H7 (cell line): ENCODE measurements at regions not wholly inside any gene's neighbourhood (a gene's known extent, or its start where the extent isn't known, plus 50 kb on each side); places are given as distances from the start of the nearest gene placed in this dataset.
A peak's percentile ranks its signal among the peaks of the same experiment; 100 is the strongest.

ENCODE experiments used
- DNase-seq: peaks from one replicate; pipeline ENCODE4 v3.0.0; 2012
- H3K27me3 ChIP-seq: 2 replicates; pipeline ENCODE4 v1.6.0; 2011; ENCODE audit warnings: mild to moderate bottlenecking, low read length; ENCODE audit not compliant: control insufficient read depth, insufficient read depth
- H3K36me3 ChIP-seq: replicated peaks from 2 replicates; pipeline ENCODE4 v1.5.1; 2011; ENCODE audit warnings: low read length; ENCODE audit not compliant: control insufficient read depth, insufficient read depth
- H3K4me3 ChIP-seq: 2 replicates; pipeline ENCODE4 v1.5.1; 2011; ENCODE audit warnings: low read depth, mild to moderate bottlenecking, control low read depth, low read length, moderate library complexity; ENCODE audit not compliant: insufficient read depth

GRCh38 chr2:53286345-53286744 is 481.3 kb upstream of the CHAC2 start:
- no peak for DNase-seq
- no peaks in the 10 kb centered on the region for H3K36me3 ChIP-seq
- H3K4me3 ChIP-seq, result no peak overlapping the region
- H3K27me3 ChIP-seq, result no peaks in the 10 kb centered on the region

- no peaks in the 10 kb centered on the region for H3K36me3 ChIP-seq
- no peaks in the 10 kb centered on the region for H3K27me3 ChIP-seq
- no peak for DNase-seq
- no peak overlapping the region for H3K4me3 ChIP-seq
Observed at GRCh38 chr2:53275743-53276142, 491.9 kb upstream of the CHAC2 start.

- no peaks in the 10 kb centered on the region for H3K27me3 ChIP-seq
- H3K36me3 ChIP-seq, result no peaks in the 10 kb centered on the region
- DNase-seq, result no peak
- H3K4me3 ChIP-seq, result no peak overlapping the region
Observed at GRCh38 chr2:53268626-53269025, 499.0 kb upstream of the CHAC2 start.

- Histone ChIP-seq H3K36me3 (no peaks in the 10 kb centered on the region), H3K4me3 (no peak overlapping the region), H3K27me3 (no peaks in the 10 kb centered on the region)
- no peak for DNase-seq
Observed at GRCh38 chr2:53268086-53268485, 499.5 kb upstream of the CHAC2 start.

GRCh38 chr2:53265544-53266299 is 501.9 kb upstream of the CHAC2 start:
- DNase-seq, result no peak
- Histone ChIP-seq H3K27me3 (no peaks in the 10 kb centered on the region), H3K36me3 (no peaks in the 10 kb centered on the region), H3K4me3 (no peak overlapping the region)

GRCh38 chr2:53260568-53260967 is 507.0 kb upstream of the CHAC2 start:
- Histone ChIP-seq H3K36me3 (no peaks in the 10 kb centered on the region), H3K27me3 (no peaks in the 10 kb centered on the region)

GRCh38 chr2:53259395-53260009 is 508.1 kb upstream of the CHAC2 start:
- Histone ChIP-seq H3K36me3 (no peaks in the 10 kb centered on the region), H3K27me3 (no peaks in the 10 kb centered on the region), H3K4me3 (no peak overlapping the region)
- DNase-seq, result no peak

More at GRCh38 chr2:53260568-53260967, 507.0 kb upstream of the CHAC2 start:
- DNase-seq, result no peak
- no peak overlapping the region for H3K4me3 ChIP-seq

- Histone ChIP-seq H3K36me3 (no peaks in the 10 kb centered on the region), H3K27me3 (no peaks in the 10 kb centered on the region), H3K4me3 (no peak overlapping the region)
- DNase-seq, result no peak
Observed at GRCh38 chr2:53257287-53257686, 510.3 kb upstream of the CHAC2 start.

- no peaks in the 10 kb centered on the region for H3K36me3 ChIP-seq
- no peak overlapping the region for H3K4me3 ChIP-seq
- DNase-seq, result no peak
- H3K27me3 ChIP-seq, result no peaks in the 10 kb centered on the region
Observed at GRCh38 chr2:53253244-53253643, 514.4 kb upstream of the CHAC2 start.

GRCh38 chr2:53252115-53252514 is 515.5 kb upstream of the CHAC2 start:
- DNase-seq, result peak; percentile 18
- no peaks in the 10 kb centered on the region for H3K36me3 ChIP-seq
- no peaks in the 10 kb centered on the region for H3K27me3 ChIP-seq
- H3K4me3 ChIP-seq, result no peak overlapping the region

GRCh38 chr2:53247956-53248735 is 519.5 kb upstream of the CHAC2 start:
- Histone ChIP-seq H3K27me3 (no peaks in the 10 kb centered on the region), H3K4me3 (no peak overlapping the region), H3K36me3 (no peaks in the 10 kb centered on the region)
- no peak for DNase-seq

- no peaks in the 10 kb centered on the region for H3K27me3 ChIP-seq
- DNase-seq, result no peak
- no peaks in the 10 kb centered on the region for H3K36me3 ChIP-seq
- H3K4me3 ChIP-seq, result no peak overlapping the region
Observed at GRCh38 chr2:53243430-53243829, 524.2 kb upstream of the CHAC2 start.

- Histone ChIP-seq H3K36me3 (no peaks in the 10 kb centered on the region), H3K4me3 (no peak overlapping the region), H3K27me3 (no peaks in the 10 kb centered on the region)
- DNase-seq, result no peak
Observed at GRCh38 chr2:53242090-53242489, 525.5 kb upstream of the CHAC2 start.

- no peaks in the 10 kb centered on the region for H3K27me3 ChIP-seq
- H3K36me3 ChIP-seq, result no peaks in the 10 kb centered on the region
- H3K4me3 ChIP-seq, result no peak overlapping the region
- no peak for DNase-seq
Observed at GRCh38 chr2:53235836-53236582, 531.6 kb upstream of the CHAC2 start.
